Ishikawa (cell line): ENCODE measurements at regions not wholly inside any gene's neighbourhood (a gene's known extent, or its start where the extent isn't known, plus 50 kb on each side); places are given as distances from the start of the nearest gene placed in this dataset.

Experiments
- CEBPB ChIP-seq: IDR thresholded peaks from 2 replicates; pipeline ENCODE4 v1.6.1; 2012
- CREB1 ChIP-seq: IDR thresholded peaks from 2 replicates; pipeline ENCODE4 v1.6.1; 2012; ENCODE audit warnings: low read depth
- EGR1 ChIP-seq: IDR thresholded peaks from 2 replicates; pipeline ENCODE4 v1.6.1; 2012
- EP300 ChIP-seq: IDR thresholded peaks from 2 replicates; pipeline ENCODE4 v1.6.1; 2012; ENCODE audit warnings: borderline replicate concordance
- FOXM1 ChIP-seq: IDR thresholded peaks from 2 replicates; pipeline ENCODE4 v1.6.1; 2012; ENCODE audit warnings: low read depth, borderline replicate concordance
- MAX ChIP-seq: IDR thresholded peaks from 2 replicates; pipeline ENCODE4 v1.6.1; 2012
- NFIC ChIP-seq: IDR thresholded peaks from 2 replicates; pipeline ENCODE4 v1.6.1; 2012
- RAD21 ChIP-seq: IDR thresholded peaks from 2 replicates; pipeline ENCODE4 v1.6.1; 2012; ENCODE audit warnings: low read depth
- REST ChIP-seq: IDR thresholded peaks from 2 replicates; pipeline ENCODE4 v1.6.1; 2012; ENCODE audit warnings: low read depth, mild to moderate bottlenecking
- TAF1 ChIP-seq: IDR thresholded peaks from 2 replicates; pipeline ENCODE4 v1.6.1; 2012; ENCODE audit warnings: low read depth, mild to moderate bottlenecking
- TCF12 ChIP-seq: IDR thresholded peaks from 2 replicates; pipeline ENCODE4 v1.6.1; 2012; ENCODE audit warnings: low read depth
- TEAD4 ChIP-seq: IDR thresholded peaks from 2 replicates; pipeline ENCODE4 v1.6.1; 2012
- USF1 ChIP-seq: IDR thresholded peaks from 2 replicates; pipeline ENCODE4 v1.6.1; 2012
- YY1 ChIP-seq: IDR thresholded peaks from 2 replicates; pipeline ENCODE4 v1.6.1; 2012; ENCODE audit warnings: low read depth
- ZBTB7A ChIP-seq: IDR thresholded peaks from 2 replicates; pipeline ENCODE4 v1.6.1; 2012; ENCODE audit warnings: low read depth

GRCh38 chr6:3977875-3978711, 100.8 kb downstream of the FAM217A start:
- TF ChIP-seq MAX (no peak), RAD21 (peak; percentile 35; the same call in 1 of the 2 replicates)

GRCh38 chr6:3981917-3982316, 97.0 kb downstream of the FAM217A start:
- TF ChIP-seq ZBTB7A = no peak
- TF ChIP-seq RAD21 = no peak
- TF ChIP-seq NFIC = no peak
- no peak for TF ChIP-seq CREB1
- TF ChIP-seq USF1 = no peak
- no peak for TF ChIP-seq CEBPB
- TF ChIP-seq FOXM1 = no peak
- no peak for TF ChIP-seq MAX
- no peak for TF ChIP-seq TCF12
- no peak for TF ChIP-seq REST
- no peak for TF ChIP-seq TAF1
- TF ChIP-seq EGR1 = no peak
- TF ChIP-seq YY1 = no peak
- TF ChIP-seq TEAD4 = no peak
- TF ChIP-seq EP300 = no peak

GRCh38 chr6:3983778-3984177, 95.2 kb downstream of the FAM217A start:
- TF ChIP-seq NFIC (no peak), CEBPB (no peak), EGR1 (no peak)

- TF ChIP-seq CEBPB (no peak), TCF12 (no peak), MAX (no peak), CREB1 (no peak)
Measured at GRCh38 chr6:3984494-3984893, 94.4 kb downstream of the FAM217A start.

- TF ChIP-seq MAX (no peak), CEBPB (0 out of 2 replicates have a peak, but pooled peaks have one; percentile 12)
Measured at GRCh38 chr6:3986241-3986640, 92.7 kb downstream of the FAM217A start.

- no peak for TF ChIP-seq EP300
- no peak for TF ChIP-seq ZBTB7A
- TF ChIP-seq CREB1 = no peak
Measured at GRCh38 chr6:3987053-3987452, 91.9 kb downstream of the FAM217A start.

- TF ChIP-seq EGR1 (no peak), NFIC (no peak), TAF1 (no peak), ZBTB7A (no peak), TEAD4 (no peak), TCF12 (no peak), RAD21 (no peak), EP300 (no peak), CREB1 (no peak), REST (no peak), USF1 (no peak), MAX (no peak), YY1 (no peak), FOXM1 (no peak), CEBPB (no peak)
Measured at GRCh38 chr6:3987576-3987975, 91.4 kb downstream of the FAM217A start.
